HEK293 (cell line): ENCODE measurements at regions not wholly inside any gene's neighbourhood (a gene's known extent, or its start where the extent isn't known, plus 50 kb on each side); places are given as distances from the start of the nearest gene placed in this dataset.

Source experiments
- CTCF ChIA-PET: fragments of 350-600 bp; formaldehyde crosslinking; extraction: SDS; loops from one replicate; lab custom pipeline; 2021; ENCODE audit warnings: antibody characterized with exemption; lab: Yijun Ruan, JAX
- POLR2A ChIA-PET: fragments of 300-600 bp; formaldehyde crosslinking; extraction: SDS; loops from one replicate; lab custom pipeline; 2020; ENCODE audit warnings: antibody characterized with exemption, inconsistent platforms; lab: Yijun Ruan, JAX
- H3K27ac ChIP-seq: fragments of 200-500 bp; sonication (Bioruptor generic); 2 replicates; pipeline ENCODE4 v1.5.1; 2014; ENCODE audit warnings: low read depth, low read length, control low read depth, inconsistent platforms; ENCODE audit errors: extremely low read depth
- H3K36me3 ChIP-seq, 2 experiments: fragments of 200-500 bp in 1 of 2; sonication (Bioruptor generic) in 1 of 2; 1 replicate in 1 of 2; 2 replicates in 1 of 2; pipeline ENCODE4 v1.5.1; 2014 to 2017; ENCODE audit warnings: inconsistent platforms in 2 of 2, low read length in 2 of 2; ENCODE audit not compliant: control insufficient read depth in 2 of 2, insufficient read depth in 1 of 2
- H3K4me1 ChIP-seq: fragments of 200-500 bp; sonication (Bioruptor generic); 2 replicates; pipeline ENCODE4 v1.5.1; 2014; ENCODE audit warnings: mild to moderate bottlenecking, low read length, inconsistent platforms; ENCODE audit not compliant: control insufficient read depth, insufficient read depth
- H3K4me3 ChIP-seq: 2 replicates; pipeline ENCODE4 v1.5.1; 2011; ENCODE audit warnings: low read depth, mild to moderate bottlenecking, control low read depth, low read length, moderate library complexity
- H3K9me3 ChIP-seq: fragments of 200-500 bp; sonication (Bioruptor generic); 2 replicates; pipeline ENCODE4 v1.5.1; 2014; ENCODE audit warnings: low read depth, low read length, inconsistent platforms; ENCODE audit not compliant: control insufficient read depth, insufficient read depth
- GLI4 ChIP-seq: fragments of 450-650 bp; formaldehyde crosslinking; IDR thresholded peaks from 2 replicates; pipeline ENCODE4 v1.5.1; 2016; ENCODE audit warnings: missing biosample characterization, missing genetic modification characterization
- GLIS2 ChIP-seq: fragments of 450-650 bp; formaldehyde crosslinking; IDR thresholded peaks from 2 replicates; pipeline ENCODE4 v1.5.1; 2016; ENCODE audit warnings: missing biosample characterization, missing genetic modification characterization
- HOXA7 ChIP-seq: sonication (generic); formaldehyde crosslinking; IDR thresholded peaks from 2 replicates; pipeline ENCODE4 v1.8.1; 2022; ENCODE audit warnings: missing genetic modification reagents, borderline replicate concordance
- HOXC10 ChIP-seq: sonication (generic); formaldehyde crosslinking; IDR thresholded peaks from 2 replicates; pipeline ENCODE4 v1.8.1; 2023; ENCODE audit warnings: mild to moderate bottlenecking, missing genetic modification reagents
- KLF16 ChIP-seq: fragments of 450-650 bp; formaldehyde crosslinking; IDR thresholded peaks from 2 replicates; pipeline ENCODE4 v1.5.1; 2017; ENCODE audit warnings: missing biosample characterization, missing genetic modification characterization
- SETDB1 ChIP-seq: IDR thresholded peaks from one replicate; pipeline ENCODE4 v1.6.1; 2017; ENCODE audit warnings: mild to moderate bottlenecking, low read length, moderate library complexity, mixed read lengths; ENCODE audit not compliant: insufficient read length
- SP3 ChIP-seq: fragments of 450-650 bp; formaldehyde crosslinking; IDR thresholded peaks from 2 replicates; pipeline ENCODE4 v1.5.1; 2016; ENCODE audit warnings: missing biosample characterization, missing genetic modification characterization
- YY1 ChIP-seq: fragments of 450-650 bp; formaldehyde crosslinking; IDR thresholded peaks from 2 replicates; pipeline ENCODE4 v1.5.1; 2018; ENCODE audit warnings: missing biosample characterization, missing genetic modification characterization
- ZEB2 ChIP-seq: fragments of 450-650 bp; formaldehyde crosslinking; IDR thresholded peaks from 2 replicates; pipeline ENCODE4 v1.5.1; 2016; ENCODE audit warnings: missing biosample characterization, missing genetic modification characterization
- ZNF146 ChIP-seq: fragments of 450-650 bp; formaldehyde crosslinking; IDR thresholded peaks from 2 replicates; pipeline ENCODE4 v1.5.1; 2016; ENCODE audit warnings: missing biosample characterization, missing genetic modification characterization
- ZNF211 ChIP-seq: fragments of 450-650 bp; formaldehyde crosslinking; IDR thresholded peaks from 2 replicates; pipeline ENCODE4 v1.5.1; 2016; ENCODE audit warnings: low read depth, missing biosample characterization, missing genetic modification characterization
- ZNF302 ChIP-seq: fragments of 450-650 bp; formaldehyde crosslinking; IDR thresholded peaks from 2 replicates; pipeline ENCODE4 v1.5.1; 2016; ENCODE audit warnings: missing biosample characterization, missing genetic modification characterization, low read depth
- ZNF426 ChIP-seq: fragments of 450-650 bp; formaldehyde crosslinking; IDR thresholded peaks from 2 replicates; pipeline ENCODE4 v1.5.1; 2017; ENCODE audit warnings: missing biosample characterization, missing genetic modification characterization, mild to moderate bottlenecking, inconsistent platforms, moderate library complexity
- ZNF514 ChIP-seq: fragments of 450-650 bp; formaldehyde crosslinking; IDR thresholded peaks from 2 replicates; pipeline ENCODE4 v1.5.1; 2016; ENCODE audit warnings: missing biosample characterization, missing genetic modification characterization
- ZNF549 ChIP-seq: fragments of 450-650 bp; IDR thresholded peaks from 2 replicates; pipeline ENCODE4 v1.5.1; 2018; ENCODE audit warnings: missing biosample characterization, missing genetic modification characterization, mild to moderate bottlenecking, inconsistent platforms, moderate library complexity
- ZNF561 ChIP-seq: fragments of 450-650 bp; IDR thresholded peaks from 2 replicates; pipeline ENCODE4 v1.5.1; 2018; ENCODE audit warnings: missing biosample characterization, missing genetic modification characterization, borderline replicate concordance
- ZNF660 ChIP-seq: fragments of 450-650 bp; IDR thresholded peaks from 2 replicates; pipeline ENCODE4 v1.5.1; 2018; ENCODE audit warnings: missing biosample characterization, mild to moderate bottlenecking, missing genetic modification characterization
- TF ChIP-seq, protein P1 (sequence below): fragments of 450-650 bp; formaldehyde crosslinking; IDR thresholded peaks from 2 replicates; pipeline ENCODE4 v1.5.1; 2016; ENCODE audit warnings: missing biosample characterization, missing genetic modification characterization
- TF ChIP-seq, protein P2 (sequence below): fragments of 450-650 bp; formaldehyde crosslinking; IDR thresholded peaks from 2 replicates; pipeline ENCODE4 v1.5.1; 2016; ENCODE audit warnings: missing biosample characterization, missing genetic modification characterization
- TF ChIP-seq, protein P3 (sequence below): fragments of 450-650 bp; formaldehyde crosslinking; IDR thresholded peaks from 2 replicates; pipeline ENCODE4 v1.5.1; 2016; ENCODE audit warnings: missing biosample characterization, missing genetic modification characterization
- TF ChIP-seq, protein P4 (sequence below): IDR thresholded peaks from 2 replicates; pipeline ENCODE4 v1.6.1; 2011; ENCODE audit warnings: mild to moderate bottlenecking, low read depth, low read length, borderline replicate concordance

DNA sequence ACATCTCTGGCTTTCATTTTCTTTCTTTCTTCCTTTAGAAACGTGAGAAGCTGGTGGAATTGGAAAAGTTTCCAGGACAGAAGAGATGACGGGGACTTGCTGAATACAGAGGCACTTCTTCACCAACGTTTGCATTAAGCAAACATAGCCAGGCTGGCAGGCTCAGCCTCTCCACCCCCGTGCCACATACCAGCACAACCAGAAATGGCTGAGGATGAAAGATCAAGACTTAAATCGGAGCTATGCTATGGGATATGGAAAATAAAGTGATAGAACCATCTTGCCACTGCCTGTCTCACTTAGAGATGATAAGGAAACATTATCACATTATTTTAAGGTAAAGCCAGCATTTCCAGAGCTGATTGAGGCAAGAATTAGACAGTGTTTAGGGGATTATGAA lies 483.3 kb downstream of the BCL11A start:
- Histone ChIP-seq H3K36me3 (no peaks in the 10 kb centered on the region), H3K4me3 (no peak overlapping the region), H3K9me3 (no peaks in the 10 kb centered on the region), H3K4me1 (no peaks in the 10 kb centered on the region), H3K27ac (no peak overlapping the region)
- ChIA-PET CTCF (interaction anchor here (0.6 kb wide), 1 partner anchor 448 kb away, joined by 3 read pairs; no protein-coding TSS in a partner anchor), POLR2A (no interaction called here)
- no peak for TF ChIP-seq ZNF211
- no peak for TF ChIP-seq YY1 (tag by site-specific recombination)
- no peak for TF ChIP-seq GLIS2 (tag by site-specific recombination)
- no peak for TF ChIP-seq HOXC10 (CRISPR knock-in tag)
- TF ChIP-seq SP3: no peak
- no peak for TF ChIP-seq ZNF302 (tag by site-specific recombination)
- TF ChIP-seq ZNF561: no peak

DNA sequence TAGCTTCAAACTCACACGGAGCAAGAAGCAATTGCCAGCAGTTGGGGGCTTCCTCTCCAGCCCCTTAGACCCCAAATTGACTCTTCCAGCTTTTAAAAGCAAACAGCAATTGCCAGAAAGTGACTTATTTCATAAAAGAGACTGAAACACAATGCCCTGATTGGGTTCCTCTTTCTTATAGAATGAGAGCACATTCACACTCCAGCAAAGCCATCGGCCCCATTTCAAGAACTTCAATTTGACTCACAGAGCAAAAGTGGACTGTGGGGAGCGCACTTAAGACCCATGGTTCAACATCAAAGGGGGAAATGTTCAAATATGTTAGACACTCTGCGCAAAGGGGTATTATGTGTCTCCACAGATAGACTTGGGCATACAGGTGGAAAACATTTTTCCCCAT lies 484.7 kb downstream of the BCL11A start:
- Histone ChIP-seq H3K4me3 (no peak overlapping the region), H3K36me3 (no peaks in the 10 kb centered on the region), H3K9me3 (no peaks in the 10 kb centered on the region), H3K27ac (no peak overlapping the region), H3K4me1 (no peaks in the 10 kb centered on the region)
- ChIA-PET CTCF (no interaction called here), POLR2A (no interaction called here)
- TF ChIP-seq ZNF514 (tag by site-specific recombination) (no peak), GLI4 (tag by site-specific recombination) (no peak), ZEB2 (tag by site-specific recombination) (no peak), SETDB1 (no peak), ZNF660 (tag by site-specific recombination) (no peak), HOXA7 (no peak), ZNF561 (no peak), ZNF146 (tag by site-specific recombination) (no peak), KLF16 (tag by site-specific recombination) (no peak)
- TF ChIP-seq, protein P1, sequence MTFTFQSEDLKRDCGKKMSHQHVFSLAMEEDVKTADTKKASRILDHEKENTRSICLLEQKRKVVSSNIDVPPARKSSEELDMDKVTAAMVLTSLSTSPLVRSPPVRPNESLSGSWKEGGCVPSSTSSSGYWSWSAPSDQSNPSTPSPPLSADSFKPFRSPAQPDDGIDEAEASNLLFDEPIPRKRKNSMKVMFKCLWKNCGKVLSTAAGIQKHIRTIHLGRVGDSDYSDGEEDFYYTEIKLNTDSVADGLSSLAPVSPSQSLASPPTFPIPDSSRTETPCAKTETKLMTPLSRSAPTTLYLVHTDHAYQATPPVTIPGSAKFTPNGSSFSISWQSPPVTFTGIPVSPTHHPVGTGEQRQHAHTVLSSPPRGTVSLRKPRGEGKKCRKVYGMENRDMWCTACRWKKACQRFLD (tag by site-specific recombination): no peak
- TF ChIP-seq, protein P2, sequence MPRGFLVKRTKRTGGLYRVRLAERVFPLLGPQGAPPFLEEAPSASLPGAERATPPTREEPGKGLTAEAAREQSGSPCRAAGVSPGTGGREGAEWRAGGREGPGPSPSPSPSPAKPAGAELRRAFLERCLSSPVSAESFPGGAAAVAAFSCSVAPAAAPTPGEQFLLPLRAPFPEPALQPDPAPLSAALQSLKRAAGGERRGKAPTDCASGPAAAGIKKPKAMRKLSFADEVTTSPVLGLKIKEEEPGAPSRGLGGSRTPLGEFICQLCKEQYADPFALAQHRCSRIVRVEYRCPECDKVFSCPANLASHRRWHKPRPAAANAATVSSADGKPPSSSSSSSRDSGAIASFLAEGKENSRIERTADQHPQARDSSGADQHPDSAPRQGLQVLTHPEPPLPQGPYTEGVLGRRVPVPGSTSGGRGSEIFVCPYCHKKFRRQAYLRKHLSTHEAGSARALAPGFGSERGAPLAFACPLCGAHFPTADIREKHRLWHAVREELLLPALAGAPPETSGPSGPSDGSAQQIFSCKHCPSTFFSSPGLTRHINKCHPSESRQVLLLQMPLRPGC (tag by site-specific recombination): no peak
- TF ChIP-seq, protein P3, sequence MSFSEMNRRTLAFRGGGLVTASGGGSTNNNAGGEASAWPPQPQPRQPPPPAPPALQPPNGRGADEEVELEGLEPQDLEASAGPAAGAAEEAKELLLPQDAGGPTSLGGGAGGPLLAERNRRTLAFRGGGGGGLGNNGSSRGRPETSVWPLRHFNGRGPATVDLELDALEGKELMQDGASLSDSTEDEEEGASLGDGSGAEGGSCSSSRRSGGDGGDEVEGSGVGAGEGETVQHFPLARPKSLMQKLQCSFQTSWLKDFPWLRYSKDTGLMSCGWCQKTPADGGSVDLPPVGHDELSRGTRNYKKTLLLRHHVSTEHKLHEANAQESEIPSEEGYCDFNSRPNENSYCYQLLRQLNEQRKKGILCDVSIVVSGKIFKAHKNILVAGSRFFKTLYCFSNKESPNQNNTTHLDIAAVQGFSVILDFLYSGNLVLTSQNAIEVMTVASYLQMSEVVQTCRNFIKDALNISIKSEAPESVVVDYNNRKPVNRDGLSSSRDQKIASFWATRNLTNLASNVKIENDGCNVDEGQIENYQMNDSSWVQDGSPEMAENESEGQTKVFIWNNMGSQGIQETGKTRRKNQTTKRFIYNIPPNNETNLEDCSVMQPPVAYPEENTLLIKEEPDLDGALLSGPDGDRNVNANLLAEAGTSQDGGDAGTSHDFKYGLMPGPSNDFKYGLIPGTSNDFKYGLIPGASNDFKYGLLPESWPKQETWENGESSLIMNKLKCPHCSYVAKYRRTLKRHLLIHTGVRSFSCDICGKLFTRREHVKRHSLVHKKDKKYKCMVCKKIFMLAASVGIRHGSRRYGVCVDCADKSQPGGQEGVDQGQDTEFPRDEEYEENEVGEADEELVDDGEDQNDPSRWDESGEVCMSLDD (tag by site-specific recombination): no peak

DNA sequence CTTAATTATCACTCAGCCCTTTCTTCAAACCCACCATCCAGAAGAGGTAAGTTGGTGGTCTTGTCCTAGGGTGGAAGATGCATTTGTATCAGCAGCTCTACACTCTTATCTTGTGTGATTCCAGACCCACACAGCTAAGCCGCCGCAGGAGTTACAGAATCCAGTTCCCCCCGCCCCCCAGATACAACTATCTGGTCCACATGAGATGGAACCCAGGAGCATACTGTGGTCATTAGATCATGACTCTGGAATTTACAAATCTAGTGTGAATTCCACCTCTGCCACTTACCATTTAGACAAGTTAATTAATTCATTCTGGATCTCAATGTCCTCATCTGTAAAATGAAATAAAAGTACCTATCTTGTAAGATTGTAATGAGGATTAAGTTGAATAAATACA lies 486.4 kb downstream of the BCL11A start:
- ChIA-PET CTCF (interaction anchor here (0.6 kb wide), 1 partner anchor 484 kb away, joined by 3 read pairs; no protein-coding TSS in a partner anchor), POLR2A (interaction anchor here (0.6 kb wide), 1 partner anchor 58 kb away, joined by 3 read pairs; no protein-coding TSS in a partner anchor)

More for the DNA sequence above, 486.4 kb downstream of the BCL11A start:
- Histone ChIP-seq H3K9me3 (no peaks in the 10 kb centered on the region), H3K4me1 (no peaks in the 10 kb centered on the region), H3K36me3 (no peaks in the 10 kb centered on the region), H3K27ac (no peak overlapping the region), H3K4me3 (no peak overlapping the region)
- TF ChIP-seq, protein P4, sequence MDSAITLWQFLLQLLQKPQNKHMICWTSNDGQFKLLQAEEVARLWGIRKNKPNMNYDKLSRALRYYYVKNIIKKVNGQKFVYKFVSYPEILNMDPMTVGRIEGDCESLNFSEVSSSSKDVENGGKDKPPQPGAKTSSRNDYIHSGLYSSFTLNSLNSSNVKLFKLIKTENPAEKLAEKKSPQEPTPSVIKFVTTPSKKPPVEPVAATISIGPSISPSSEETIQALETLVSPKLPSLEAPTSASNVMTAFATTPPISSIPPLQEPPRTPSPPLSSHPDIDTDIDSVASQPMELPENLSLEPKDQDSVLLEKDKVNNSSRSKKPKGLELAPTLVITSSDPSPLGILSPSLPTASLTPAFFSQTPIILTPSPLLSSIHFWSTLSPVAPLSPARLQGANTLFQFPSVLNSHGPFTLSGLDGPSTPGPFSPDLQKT: no peak
- TF ChIP-seq ZNF426 (tag by site-specific recombination): no peak
- TF ChIP-seq ZNF549 (tag by site-specific recombination): no peak
